WTC11 (cell line): ENCODE measurements at regions not wholly inside any gene's neighbourhood (a gene's known extent, or its start where the extent isn't known, plus 50 kb on each side); places are given as distances from the start of the nearest gene placed in this dataset.

ENCODE experiments used
- ATAC-seq: fragments of 200-7000 bp; cut with Tn5 transposase; 2 replicates; pipeline ENCODE4 v1.10.0; 2021; ENCODE audit warnings: mild to moderate bottlenecking, moderate library complexity
- CTCF ChIA-PET: fragments of 300-600 bp; sonication (Branson Sonifier 250); formaldehyde crosslinking; loops from one replicate; lab custom pipeline; 2021; ENCODE audit warnings: antibody characterized with exemption; lab: Charles Lee
- POLR2A ChIA-PET: fragments of 350-600 bp; sonication (Branson Sonifier 250); formaldehyde crosslinking; loops from one replicate; lab custom pipeline; 2021; ENCODE audit warnings: antibody characterized with exemption; lab: Charles Lee
- DNase-seq: peaks from one replicate; pipeline ENCODE4 v3.0.0; 2021; ENCODE audit warnings: low spot score
- H3K27ac Mint-ChIP-seq: 2 replicates; pipeline ENCODE4 v1.8.0; 2021; ENCODE audit warnings: mixed read lengths
- H3K27me3 Mint-ChIP-seq: 2 replicates; pipeline ENCODE4 v1.8.0; 2021; ENCODE audit warnings: low read depth, mild to moderate bottlenecking, moderate library complexity, mixed read lengths
- H3K36me3 Mint-ChIP-seq: 2 replicates; pipeline ENCODE4 v1.8.0; 2021; ENCODE audit warnings: mixed read lengths
- H3K4me1 Mint-ChIP-seq: 2 replicates; pipeline ENCODE4 v1.8.0; 2022; ENCODE audit warnings: mixed read lengths
- H3K4me3 Mint-ChIP-seq: 2 replicates; pipeline ENCODE4 v1.8.0; 2021; ENCODE audit warnings: mild to moderate bottlenecking, moderate library complexity, mixed read lengths
- H3K9me3 Mint-ChIP-seq: 2 replicates; pipeline ENCODE4 v1.8.0; 2021; ENCODE audit warnings: mixed read lengths
- CBFB ChIP-seq: sonication (generic); formaldehyde crosslinking; IDR thresholded peaks from 2 replicates; pipeline ENCODE4 v1.8.1; 2022; ENCODE audit warnings: mild to moderate bottlenecking, low read depth, missing genetic modification reagents
- CREB1 ChIP-seq: sonication (generic); formaldehyde crosslinking; IDR thresholded peaks from 2 replicates; pipeline ENCODE4 v1.8.0; 2023; ENCODE audit warnings: mild to moderate bottlenecking, missing genetic modification reagents
- ELF4 ChIP-seq: sonication (generic); formaldehyde crosslinking; IDR thresholded peaks from 2 replicates; pipeline ENCODE4 v1.8.1; 2022; ENCODE audit warnings: low read depth, mild to moderate bottlenecking, moderate library complexity, missing genetic modification reagents
- FOXP1 ChIP-seq: sonication (generic); formaldehyde crosslinking; IDR thresholded peaks from 2 replicates; pipeline ENCODE4 v1.8.0; 2022; ENCODE audit warnings: missing genetic modification reagents, mild to moderate bottlenecking, moderate library complexity, borderline replicate concordance
- GRHL2 ChIP-seq: fragments of 250-450 bp; sonication (Bioruptor Pico); IDR thresholded peaks from 2 replicates; pipeline ENCODE4 v1.8.0; 2022; ENCODE audit warnings: mild to moderate bottlenecking, moderate library complexity; ENCODE audit not compliant: insufficient replicate concordance, severe bottlenecking
- JUN ChIP-seq: sonication (generic); formaldehyde crosslinking; IDR thresholded peaks from 2 replicates; pipeline ENCODE4 v1.8.0; 2023; ENCODE audit warnings: mild to moderate bottlenecking, missing genetic modification reagents
- SOX15 ChIP-seq: fragments of 250-450 bp; sonication (Bioruptor Pico); IDR thresholded peaks from 2 replicates; pipeline ENCODE4 v1.9.0; 2021; ENCODE audit warnings: mild to moderate bottlenecking
- TP53 ChIP-seq: sonication (generic); formaldehyde crosslinking; IDR thresholded peaks from 2 replicates; pipeline ENCODE4 v1.8.1; 2023; ENCODE audit warnings: mild to moderate bottlenecking, missing genetic modification reagents
- ZNF138 ChIP-seq: sonication (generic); formaldehyde crosslinking; conservative IDR thresholded peaks from 2 replicates; pipeline ENCODE4 v1.8.1; 2022; ENCODE audit warnings: mild to moderate bottlenecking, moderate library complexity, missing genetic modification reagents
- ZNF416 ChIP-seq: fragments of 250-450 bp; sonication (Bioruptor Pico); IDR thresholded peaks from 2 replicates; pipeline ENCODE4 v1.9.0; 2021; ENCODE audit warnings: mild to moderate bottlenecking, inconsistent platforms
- TF ChIP-seq, protein P1 (sequence below): sonication (generic); formaldehyde crosslinking; IDR thresholded peaks from 2 replicates; pipeline ENCODE4 v1.8.1; 2023; ENCODE audit warnings: mild to moderate bottlenecking, moderate library complexity, missing genetic modification reagents
- TF ChIP-seq, protein P2 (sequence below): sonication (generic); formaldehyde crosslinking; conservative IDR thresholded peaks from 2 replicates; pipeline ENCODE4 v1.8.1; 2023; ENCODE audit warnings: mild to moderate bottlenecking, low read depth, missing genetic modification reagents, moderate library complexity
- TF ChIP-seq, protein P3 (sequence below): sonication (generic); formaldehyde crosslinking; IDR thresholded peaks from 2 replicates; pipeline ENCODE4 v1.8.1; 2023; ENCODE audit warnings: mild to moderate bottlenecking, missing genetic modification reagents, moderate library complexity
- TF ChIP-seq, protein P4 (sequence below): sonication (generic); formaldehyde crosslinking; IDR thresholded peaks from 2 replicates; pipeline ENCODE4 v1.8.0; 2022; ENCODE audit warnings: mild to moderate bottlenecking, missing genetic modification reagents
- TF ChIP-seq, protein P5 (sequence below): sonication (generic); formaldehyde crosslinking; IDR thresholded peaks from 2 replicates; pipeline ENCODE4 v1.8.1; 2023; ENCODE audit warnings: mild to moderate bottlenecking, missing genetic modification reagents
- TF ChIP-seq, protein P6 (sequence below): fragments of 250-450 bp; sonication (Bioruptor Pico); IDR thresholded peaks from 2 replicates; pipeline ENCODE4 v1.8.0; 2021; ENCODE audit warnings: mild to moderate bottlenecking
- TF ChIP-seq, protein P7 (sequence below): sonication (generic); formaldehyde crosslinking; conservative IDR thresholded peaks from 2 replicates; pipeline ENCODE4 v1.8.1; 2022; ENCODE audit warnings: mild to moderate bottlenecking, missing genetic modification reagents
- TF ChIP-seq, protein P8 (sequence below): sonication (generic); formaldehyde crosslinking; IDR thresholded peaks from 2 replicates; pipeline ENCODE4 v1.8.0; 2023; ENCODE audit warnings: missing genetic modification reagents
- TF ChIP-seq, protein P9 (sequence below): sonication (generic); formaldehyde crosslinking; IDR thresholded peaks from 2 replicates; pipeline ENCODE4 v1.8.0; 2022; ENCODE audit warnings: mild to moderate bottlenecking, missing genetic modification reagents
- TF ChIP-seq, protein P10 (sequence below): fragments of 250-450 bp; sonication (Bioruptor Pico); IDR thresholded peaks from 2 replicates; pipeline ENCODE4 v1.9.0; 2021; ENCODE audit warnings: mild to moderate bottlenecking
- TF ChIP-seq, protein P11 (sequence below): sonication (generic); formaldehyde crosslinking; IDR thresholded peaks from 2 replicates; pipeline ENCODE4 v1.8.1; 2022; ENCODE audit warnings: low read depth, mild to moderate bottlenecking, moderate library complexity, missing genetic modification reagents, borderline replicate concordance

DNA sequence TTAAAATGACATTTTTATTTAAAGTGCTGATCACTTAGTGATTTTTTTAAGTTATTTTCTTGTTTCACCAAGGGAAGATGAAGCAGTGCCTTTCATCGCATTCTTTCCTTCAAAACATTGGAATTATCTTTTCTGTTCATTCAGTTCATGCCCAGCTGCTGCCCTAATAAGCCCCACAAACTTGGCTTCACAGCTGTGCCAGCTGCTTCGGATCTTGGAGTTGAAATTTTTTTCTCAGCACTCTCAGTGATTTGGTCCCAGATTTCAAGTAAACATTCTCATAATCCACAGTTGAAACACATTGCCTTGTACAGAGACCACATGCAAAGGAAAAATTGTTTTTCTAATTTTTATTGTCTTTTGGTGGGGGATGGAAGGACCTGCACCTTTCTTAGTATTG, 353.3 kb upstream of the LRP1B start:
- H3K27ac Mint-ChIP-seq, result no peak overlapping the region
- no peak overlapping the region for H3K4me3 Mint-ChIP-seq
- ATAC-seq (no peak), DNase-seq (no peak)
- H3K27me3 Mint-ChIP-seq, result no peaks in the 10 kb centered on the region
- no peaks in the 10 kb centered on the region for H3K4me1 Mint-ChIP-seq
- peaks cover 7% of the 10 kb centered on the region for H3K36me3 Mint-ChIP-seq
- ChIA-PET CTCF (no interaction called here), POLR2A (no interaction called here)
- H3K9me3 Mint-ChIP-seq, result peaks cover 7% of the 10 kb centered on the region
- no peak for TF ChIP-seq CREB1
- TF ChIP-seq SOX15 (CRISPR knock-in tag), result no peak
- no peak for TF ChIP-seq TP53 (CRISPR knock-in tag)
- TF ChIP-seq, protein P1, sequence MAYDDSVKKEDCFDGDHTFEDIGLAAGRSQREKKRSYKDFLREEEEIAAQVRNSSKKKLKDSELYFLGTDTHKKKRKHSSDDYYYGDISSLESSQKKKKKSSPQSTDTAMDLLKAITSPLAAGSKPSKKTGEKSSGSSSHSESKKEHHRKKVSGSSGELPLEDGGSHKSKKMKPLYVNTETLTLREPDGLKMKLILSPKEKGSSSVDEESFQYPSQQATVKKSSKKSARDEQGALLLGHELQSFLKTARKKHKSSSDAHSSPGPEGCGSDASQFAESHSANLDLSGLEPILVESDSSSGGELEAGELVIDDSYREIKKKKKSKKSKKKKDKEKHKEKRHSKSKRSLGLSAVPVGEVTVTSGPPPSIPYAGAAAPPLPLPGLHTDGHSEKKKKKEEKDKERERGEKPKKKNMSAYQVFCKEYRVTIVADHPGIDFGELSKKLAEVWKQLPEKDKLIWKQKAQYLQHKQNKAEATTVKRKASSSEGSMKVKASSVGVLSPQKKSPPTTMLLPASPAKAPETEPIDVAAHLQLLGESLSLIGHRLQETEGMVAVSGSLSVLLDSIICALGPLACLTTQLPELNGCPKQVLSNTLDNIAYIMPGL (CRISPR knock-in tag), result no peak
- TF ChIP-seq, protein P2, sequence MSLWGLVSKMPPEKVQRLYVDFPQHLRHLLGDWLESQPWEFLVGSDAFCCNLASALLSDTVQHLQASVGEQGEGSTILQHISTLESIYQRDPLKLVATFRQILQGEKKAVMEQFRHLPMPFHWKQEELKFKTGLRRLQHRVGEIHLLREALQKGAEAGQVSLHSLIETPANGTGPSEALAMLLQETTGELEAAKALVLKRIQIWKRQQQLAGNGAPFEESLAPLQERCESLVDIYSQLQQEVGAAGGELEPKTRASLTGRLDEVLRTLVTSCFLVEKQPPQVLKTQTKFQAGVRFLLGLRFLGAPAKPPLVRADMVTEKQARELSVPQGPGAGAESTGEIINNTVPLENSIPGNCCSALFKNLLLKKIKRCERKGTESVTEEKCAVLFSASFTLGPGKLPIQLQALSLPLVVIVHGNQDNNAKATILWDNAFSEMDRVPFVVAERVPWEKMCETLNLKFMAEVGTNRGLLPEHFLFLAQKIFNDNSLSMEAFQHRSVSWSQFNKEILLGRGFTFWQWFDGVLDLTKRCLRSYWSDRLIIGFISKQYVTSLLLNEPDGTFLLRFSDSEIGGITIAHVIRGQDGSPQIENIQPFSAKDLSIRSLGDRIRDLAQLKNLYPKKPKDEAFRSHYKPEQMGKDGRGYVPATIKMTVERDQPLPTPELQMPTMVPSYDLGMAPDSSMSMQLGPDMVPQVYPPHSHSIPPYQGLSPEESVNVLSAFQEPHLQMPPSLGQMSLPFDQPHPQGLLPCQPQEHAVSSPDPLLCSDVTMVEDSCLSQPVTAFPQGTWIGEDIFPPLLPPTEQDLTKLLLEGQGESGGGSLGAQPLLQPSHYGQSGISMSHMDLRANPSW, result no peak
- TF ChIP-seq, protein P3, sequence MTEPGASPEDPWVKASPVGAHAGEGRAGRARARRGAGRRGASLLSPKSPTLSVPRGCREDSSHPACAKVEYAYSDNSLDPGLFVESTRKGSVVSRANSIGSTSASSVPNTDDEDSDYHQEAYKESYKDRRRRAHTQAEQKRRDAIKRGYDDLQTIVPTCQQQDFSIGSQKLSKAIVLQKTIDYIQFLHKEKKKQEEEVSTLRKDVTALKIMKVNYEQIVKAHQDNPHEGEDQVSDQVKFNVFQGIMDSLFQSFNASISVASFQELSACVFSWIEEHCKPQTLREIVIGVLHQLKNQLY (CRISPR knock-in tag), result no peak
- TF ChIP-seq, protein P4, sequence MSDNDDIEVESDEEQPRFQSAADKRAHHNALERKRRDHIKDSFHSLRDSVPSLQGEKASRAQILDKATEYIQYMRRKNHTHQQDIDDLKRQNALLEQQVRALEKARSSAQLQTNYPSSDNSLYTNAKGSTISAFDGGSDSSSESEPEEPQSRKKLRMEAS, result no peak
- no peak for TF ChIP-seq FOXP1 (CRISPR knock-in tag)

DNA sequence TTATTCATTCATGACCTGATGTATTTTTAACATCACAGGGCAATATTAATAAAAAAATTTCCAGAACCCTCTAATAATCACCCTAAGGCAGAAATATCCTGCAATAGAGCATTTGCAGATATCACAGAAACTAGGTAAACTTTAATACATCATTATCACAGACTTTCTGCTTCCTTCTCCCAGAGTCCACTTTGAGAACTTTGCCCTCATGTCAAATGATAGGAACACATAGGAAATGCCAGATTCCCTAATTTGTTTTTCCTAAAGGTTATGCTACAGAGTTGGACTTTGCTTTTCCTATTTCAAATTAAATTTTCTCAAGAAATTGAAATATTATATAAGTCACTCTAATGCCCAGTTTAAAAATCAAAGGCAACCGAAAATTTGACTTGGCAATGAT, 352.8 kb upstream of the LRP1B start:
- H3K27me3 Mint-ChIP-seq, result no peaks in the 10 kb centered on the region
- H3K4me3 Mint-ChIP-seq, result no peak overlapping the region
- peaks cover 7% of the 10 kb centered on the region for H3K9me3 Mint-ChIP-seq
- H3K4me1 Mint-ChIP-seq, result no peaks in the 10 kb centered on the region
- H3K27ac Mint-ChIP-seq, result no peak overlapping the region
- peaks cover 7% of the 10 kb centered on the region for H3K36me3 Mint-ChIP-seq
- no peak for TF ChIP-seq JUN
- TF ChIP-seq, protein P5, sequence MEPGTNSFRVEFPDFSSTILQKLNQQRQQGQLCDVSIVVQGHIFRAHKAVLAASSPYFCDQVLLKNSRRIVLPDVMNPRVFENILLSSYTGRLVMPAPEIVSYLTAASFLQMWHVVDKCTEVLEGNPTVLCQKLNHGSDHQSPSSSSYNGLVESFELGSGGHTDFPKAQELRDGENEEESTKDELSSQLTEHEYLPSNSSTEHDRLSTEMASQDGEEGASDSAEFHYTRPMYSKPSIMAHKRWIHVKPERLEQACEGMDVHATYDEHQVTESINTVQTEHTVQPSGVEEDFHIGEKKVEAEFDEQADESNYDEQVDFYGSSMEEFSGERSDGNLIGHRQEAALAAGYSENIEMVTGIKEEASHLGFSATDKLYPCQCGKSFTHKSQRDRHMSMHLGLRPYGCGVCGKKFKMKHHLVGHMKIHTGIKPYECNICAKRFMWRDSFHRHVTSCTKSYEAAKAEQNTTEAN, result no peak
- TF ChIP-seq GRHL2, result no peak
- TF ChIP-seq, protein P6, sequence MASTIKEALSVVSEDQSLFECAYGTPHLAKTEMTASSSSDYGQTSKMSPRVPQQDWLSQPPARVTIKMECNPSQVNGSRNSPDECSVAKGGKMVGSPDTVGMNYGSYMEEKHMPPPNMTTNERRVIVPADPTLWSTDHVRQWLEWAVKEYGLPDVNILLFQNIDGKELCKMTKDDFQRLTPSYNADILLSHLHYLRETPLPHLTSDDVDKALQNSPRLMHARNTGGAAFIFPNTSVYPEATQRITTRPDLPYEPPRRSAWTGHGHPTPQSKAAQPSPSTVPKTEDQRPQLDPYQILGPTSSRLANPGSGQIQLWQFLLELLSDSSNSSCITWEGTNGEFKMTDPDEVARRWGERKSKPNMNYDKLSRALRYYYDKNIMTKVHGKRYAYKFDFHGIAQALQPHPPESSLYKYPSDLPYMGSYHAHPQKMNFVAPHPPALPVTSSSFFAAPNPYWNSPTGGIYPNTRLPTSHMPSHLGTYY (CRISPR knock-in tag), result no peak
- TF ChIP-seq, protein P7, sequence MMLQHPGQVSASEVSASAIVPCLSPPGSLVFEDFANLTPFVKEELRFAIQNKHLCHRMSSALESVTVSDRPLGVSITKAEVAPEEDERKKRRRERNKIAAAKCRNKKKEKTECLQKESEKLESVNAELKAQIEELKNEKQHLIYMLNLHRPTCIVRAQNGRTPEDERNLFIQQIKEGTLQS (CRISPR knock-in tag), result no peak
- no peak for TF ChIP-seq ELF4 (CRISPR knock-in tag)
- TF ChIP-seq CBFB (CRISPR knock-in tag), result no peak
- TF ChIP-seq, protein P8, sequence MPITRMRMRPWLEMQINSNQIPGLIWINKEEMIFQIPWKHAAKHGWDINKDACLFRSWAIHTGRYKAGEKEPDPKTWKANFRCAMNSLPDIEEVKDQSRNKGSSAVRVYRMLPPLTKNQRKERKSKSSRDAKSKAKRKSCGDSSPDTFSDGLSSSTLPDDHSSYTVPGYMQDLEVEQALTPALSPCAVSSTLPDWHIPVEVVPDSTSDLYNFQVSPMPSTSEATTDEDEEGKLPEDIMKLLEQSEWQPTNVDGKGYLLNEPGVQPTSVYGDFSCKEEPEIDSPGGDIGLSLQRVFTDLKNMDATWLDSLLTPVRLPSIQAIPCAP (CRISPR knock-in tag), result no peak
- no peak for TF ChIP-seq ZNF138 (CRISPR knock-in tag)
- TF ChIP-seq, protein P9, sequence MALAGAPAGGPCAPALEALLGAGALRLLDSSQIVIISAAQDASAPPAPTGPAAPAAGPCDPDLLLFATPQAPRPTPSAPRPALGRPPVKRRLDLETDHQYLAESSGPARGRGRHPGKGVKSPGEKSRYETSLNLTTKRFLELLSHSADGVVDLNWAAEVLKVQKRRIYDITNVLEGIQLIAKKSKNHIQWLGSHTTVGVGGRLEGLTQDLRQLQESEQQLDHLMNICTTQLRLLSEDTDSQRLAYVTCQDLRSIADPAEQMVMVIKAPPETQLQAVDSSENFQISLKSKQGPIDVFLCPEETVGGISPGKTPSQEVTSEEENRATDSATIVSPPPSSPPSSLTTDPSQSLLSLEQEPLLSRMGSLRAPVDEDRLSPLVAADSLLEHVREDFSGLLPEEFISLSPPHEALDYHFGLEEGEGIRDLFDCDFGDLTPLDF (CRISPR knock-in tag), result no peak
- TF ChIP-seq, protein P10, sequence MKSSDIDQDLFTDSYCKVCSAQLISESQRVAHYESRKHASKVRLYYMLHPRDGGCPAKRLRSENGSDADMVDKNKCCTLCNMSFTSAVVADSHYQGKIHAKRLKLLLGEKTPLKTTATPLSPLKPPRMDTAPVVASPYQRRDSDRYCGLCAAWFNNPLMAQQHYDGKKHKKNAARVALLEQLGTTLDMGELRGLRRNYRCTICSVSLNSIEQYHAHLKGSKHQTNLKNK (CRISPR knock-in tag), result no peak
- TF ChIP-seq, protein P4, result no peak
- no peak for TF ChIP-seq ZNF416 (CRISPR knock-in tag)
- TF ChIP-seq, protein P11, sequence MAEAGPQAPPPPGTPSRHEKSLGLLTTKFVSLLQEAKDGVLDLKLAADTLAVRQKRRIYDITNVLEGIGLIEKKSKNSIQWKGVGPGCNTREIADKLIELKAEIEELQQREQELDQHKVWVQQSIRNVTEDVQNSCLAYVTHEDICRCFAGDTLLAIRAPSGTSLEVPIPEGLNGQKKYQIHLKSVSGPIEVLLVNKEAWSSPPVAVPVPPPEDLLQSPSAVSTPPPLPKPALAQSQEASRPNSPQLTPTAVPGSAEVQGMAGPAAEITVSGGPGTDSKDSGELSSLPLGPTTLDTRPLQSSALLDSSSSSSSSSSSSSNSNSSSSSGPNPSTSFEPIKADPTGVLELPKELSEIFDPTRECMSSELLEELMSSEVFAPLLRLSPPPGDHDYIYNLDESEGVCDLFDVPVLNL (CRISPR knock-in tag), result no peak
- ChIA-PET CTCF (no interaction called here), POLR2A (no interaction called here)
- no peak for DNase-seq
- ATAC-seq, result no peak
